ENCODE measurements at regions not wholly inside any gene's neighbourhood (a gene's known extent, or its start where the extent isn't known, plus 50 kb on each side); places are given as distances from the start of the nearest gene placed in this dataset.
A peak's percentile ranks its signal among the peaks of the same experiment; 100 is the strongest.

GRCh38 chr10:69684020-69684980, 54.3 kb downstream of the FAM241B start:
- peak; percentile 55 for FAIRE-seq

GRCh38 chr10:69684981-69685353, 54.9 kb downstream of the FAM241B start:
- no peak for FAIRE-seq

GRCh38 chr10:69685426-69685801, 55.4 kb downstream of the FAM241B start:
- FAIRE-seq: no peak

- FAIRE-seq: no peak
Measured at GRCh38 chr10:69685802-69686585, 55.9 kb downstream of the FAM241B start.

DNA sequence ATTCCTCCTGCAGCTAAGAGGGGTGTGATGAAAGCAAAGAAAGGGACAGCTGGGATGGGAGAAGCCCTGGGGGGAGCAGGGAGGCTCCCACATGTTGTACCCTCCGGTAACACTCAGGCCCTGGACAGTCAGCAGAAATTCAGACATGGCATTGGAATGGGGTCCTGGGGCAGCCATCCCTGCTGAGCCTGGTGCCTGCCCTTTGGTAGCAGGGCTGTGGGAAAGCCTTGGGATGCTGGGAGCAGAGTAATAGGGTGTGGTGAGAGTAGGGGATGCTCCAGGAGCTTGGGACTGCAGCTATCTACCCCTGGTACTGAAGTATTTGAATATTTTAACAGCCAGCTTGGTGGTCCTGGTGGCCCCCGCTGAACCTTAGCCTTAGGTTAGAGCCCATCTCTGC, 56.8 kb downstream of the FAM241B start:
- FAIRE-seq: no peak

- no peak for FAIRE-seq
Measured at GRCh38 chr10:69687426-69687825, 57.4 kb downstream of the FAM241B start.

DNA sequence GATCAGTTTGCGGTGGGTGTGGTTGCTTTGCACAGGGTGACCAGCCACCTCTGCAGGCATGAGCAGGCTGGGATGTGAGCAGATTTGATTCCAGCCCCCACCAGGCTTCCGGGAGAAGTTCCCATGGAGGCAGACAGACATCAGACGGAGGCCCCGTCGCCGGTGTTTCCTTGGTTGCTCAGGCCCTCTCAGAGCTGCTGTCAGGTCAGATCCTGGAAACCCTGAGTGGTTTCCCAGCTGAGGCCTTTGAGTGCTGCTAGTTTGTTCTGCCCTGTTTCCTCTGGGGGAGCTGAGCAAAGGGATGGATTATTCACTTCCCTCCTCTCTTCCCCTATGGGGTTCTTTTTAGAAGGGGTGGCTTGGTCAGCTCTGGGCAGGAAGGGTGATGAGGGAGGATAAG, 62.2 kb downstream of the FAM241B start:
- FAIRE-seq: no peak

- no peak for FAIRE-seq
Measured at GRCh38 chr10:69692891-69693290, 62.8 kb downstream of the FAM241B start.

DNA sequence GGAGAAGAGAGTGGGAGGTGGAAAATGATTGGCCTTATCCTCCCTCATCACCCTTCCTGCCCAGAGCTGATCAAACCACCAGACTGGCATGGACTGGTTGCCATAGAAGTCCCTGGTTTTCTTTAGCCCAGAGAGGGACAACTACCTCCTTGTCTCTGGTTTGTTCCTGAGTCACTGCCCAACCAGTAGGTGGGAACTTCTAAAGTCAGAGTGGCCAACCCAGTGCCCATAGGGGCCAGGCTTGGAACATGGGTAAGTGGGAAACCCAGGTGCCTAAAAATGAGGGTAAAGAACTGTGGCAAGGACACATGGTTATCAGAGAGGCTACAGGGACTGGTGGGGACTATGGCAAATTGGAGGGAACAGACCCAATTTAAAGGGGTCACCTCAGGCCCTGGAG, 63.8 kb downstream of the FAM241B start:
- FAIRE-seq: no peak

GRCh38 chr10:69696073-69696731, 66.2 kb downstream of the FAM241B start:
- FAIRE-seq: no peak

DNA sequence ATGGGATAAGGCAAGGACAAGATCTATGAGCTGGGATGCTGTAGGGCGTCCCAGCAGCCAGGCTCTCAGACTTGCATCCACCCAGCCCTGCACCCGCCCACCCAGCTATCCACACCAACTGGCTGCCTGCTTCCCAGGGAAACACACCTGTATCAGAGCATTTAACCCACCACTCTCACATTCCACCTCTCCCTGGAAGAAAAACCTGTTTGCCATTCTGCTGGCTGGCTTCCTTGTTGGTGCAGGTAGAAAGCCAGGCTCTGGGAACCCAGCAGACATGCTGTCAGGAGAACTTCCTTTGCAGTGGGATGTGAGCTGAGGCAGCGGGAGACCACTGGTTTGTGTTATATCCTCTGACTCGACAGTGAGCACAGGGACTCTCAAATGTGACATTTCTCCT, 67.0 kb downstream of the FAM241B start:
- no peak for FAIRE-seq

DNA sequence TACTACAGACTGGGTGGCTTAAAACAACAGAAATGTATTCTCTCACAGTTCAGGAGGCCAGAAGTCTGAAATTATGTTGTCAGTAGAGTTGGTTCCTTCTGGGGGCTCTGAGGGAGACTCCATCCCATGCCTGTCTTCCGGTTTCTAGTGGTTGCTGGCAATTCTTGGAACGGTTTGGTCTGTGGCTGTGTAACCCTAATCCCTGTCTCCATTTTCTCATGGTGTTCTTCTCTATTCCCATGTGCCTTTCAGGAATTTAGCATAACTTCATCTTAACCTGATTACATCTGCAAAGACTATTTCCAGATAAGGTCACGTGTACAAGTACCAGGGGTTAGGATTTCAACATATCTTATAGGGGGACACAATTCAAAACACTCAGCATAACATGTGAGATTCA, 73.2 kb downstream of the FAM241B start:
- no peak for FAIRE-seq

DNA sequence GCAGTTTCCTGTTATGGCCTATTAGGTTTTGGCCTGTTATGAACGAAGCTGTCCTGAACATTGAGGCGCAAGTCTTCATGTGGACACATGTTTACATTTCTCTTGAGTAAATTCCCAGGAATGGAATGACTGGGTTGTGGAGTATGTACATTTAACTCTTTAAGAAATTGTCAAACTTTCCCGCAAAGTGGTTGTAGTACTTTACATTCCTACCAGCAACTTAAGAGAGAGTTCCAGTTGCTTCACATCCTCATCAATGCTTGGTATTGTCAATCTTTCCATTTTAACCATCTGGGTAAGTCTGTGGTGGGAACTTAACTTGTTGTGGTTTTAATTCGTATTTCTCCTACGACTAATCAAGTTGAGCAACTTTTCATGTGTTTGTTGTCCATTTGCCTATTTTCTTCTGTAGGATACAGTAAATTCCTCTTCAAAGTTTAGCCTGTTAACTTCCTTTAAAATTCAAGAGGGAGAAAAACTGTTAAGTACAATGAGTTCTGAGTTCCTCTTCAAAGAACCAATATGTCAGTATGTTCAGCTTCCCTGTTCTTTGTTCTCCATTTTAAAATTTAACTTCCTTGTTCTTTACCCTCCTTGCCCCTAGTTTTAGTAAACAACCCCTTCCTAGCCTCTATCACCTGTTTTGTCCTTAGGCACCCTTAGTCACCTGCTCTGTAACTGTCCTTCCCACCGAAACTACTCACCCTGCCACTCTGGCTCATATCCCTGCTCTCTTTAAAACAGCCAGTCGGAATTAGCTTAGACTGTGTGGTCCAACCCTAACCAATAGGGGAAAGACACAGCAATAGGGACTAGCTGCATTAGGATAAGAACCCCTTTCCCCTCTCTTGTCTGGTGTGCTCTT, 74.0 kb downstream of the FAM241B start:
- no peak for FAIRE-seq

DNA sequence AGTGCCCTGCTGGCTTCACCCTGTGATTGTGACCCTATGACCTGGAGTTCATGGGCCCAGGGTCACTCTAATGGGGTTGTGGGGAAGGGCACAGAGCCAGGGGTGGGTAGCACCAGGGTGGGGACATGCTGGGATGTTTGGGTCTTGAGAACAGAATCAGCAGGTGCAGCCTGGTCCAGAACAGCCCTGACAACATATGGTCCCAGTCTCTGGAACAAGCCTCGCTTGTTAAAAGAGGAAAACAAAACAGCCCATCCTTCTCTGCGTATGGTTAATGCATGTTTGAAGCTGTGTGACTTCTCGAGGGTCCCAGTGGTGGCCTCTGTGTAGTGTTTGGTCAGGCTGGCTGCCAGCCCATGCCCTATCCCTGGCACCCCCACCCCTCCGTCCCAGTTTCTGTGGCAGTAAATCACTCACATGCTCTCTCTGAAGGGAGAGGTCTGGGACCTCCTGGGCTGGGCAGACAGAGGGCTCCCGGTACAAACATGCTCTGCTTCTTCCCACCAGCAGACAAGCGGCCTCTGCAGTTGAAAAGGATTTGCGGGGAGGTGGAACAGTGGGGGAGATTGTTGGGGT, 79.4 kb downstream of the FAM241B start:
- no peak for FAIRE-seq

GRCh38 chr10:69710008-69710888, 80.2 kb downstream of the FAM241B start:
- no peak for FAIRE-seq

- FAIRE-seq: no peak
Measured at GRCh38 chr10:69712342-69712741, 82.3 kb downstream of the FAM241B start.

DNA sequence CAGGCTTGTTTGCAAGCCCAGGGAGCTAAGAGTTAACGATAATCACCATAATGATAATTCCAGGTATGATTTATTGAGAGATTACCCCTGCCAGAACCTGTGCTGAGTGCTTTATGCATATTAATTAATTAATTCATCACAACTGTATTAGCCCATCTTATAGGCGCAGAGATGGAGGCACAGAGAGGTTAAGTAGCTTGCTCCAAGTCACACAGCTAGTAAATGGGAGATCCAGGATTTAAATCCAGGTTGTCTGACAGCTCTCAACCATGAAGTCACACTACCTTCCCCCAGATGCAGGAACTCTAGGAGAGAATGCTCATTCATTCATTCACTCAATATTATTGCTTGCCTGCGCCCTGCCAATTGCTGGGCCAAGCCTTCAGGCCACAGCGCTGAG, 84.5 kb downstream of the FAM241B start:
- no peak for FAIRE-seq

- FAIRE-seq: no peak
Measured at GRCh38 chr10:69715156-69715898, 85.3 kb downstream of the FAM241B start.

- FAIRE-seq: no peak
Measured at GRCh38 chr10:69715899-69716606, 85.7 kb upstream of the COL13A1 start.

Measured in colon (tissue), 2 donors.